PFSK-1 (cell line): ENCODE measurements at regions not wholly inside any gene's neighbourhood (a gene's known extent, or its start where the extent isn't known, plus 50 kb on each side); places are given as distances from the start of the nearest gene placed in this dataset.

Source experiments
- POLR2AphosphoS5 ChIP-seq: IDR thresholded peaks from 2 replicates; pipeline ENCODE4 v1.6.1; 2012; ENCODE audit warnings: low read depth, mild to moderate bottlenecking, control low read depth, low read length, moderate library complexity
- REST ChIP-seq, 2 experiments: IDR thresholded peaks; 2 replicates each; pipeline versions ENCODE4 v1.6.1 to v1.8.0; 2011 to 2012; ENCODE audit warnings: low read depth in 2 of 2, low read length in 2 of 2, control low read depth in 1 of 2, inconsistent platforms in 1 of 2, mild to moderate bottlenecking in 1 of 2, moderate library complexity in 1 of 2; ENCODE audit not compliant: insufficient read depth in 1 of 2
- TAF1 ChIP-seq: IDR thresholded peaks from 2 replicates; pipeline ENCODE4 v1.6.1; 2012; ENCODE audit warnings: low read length, control low read depth, borderline replicate concordance; ENCODE audit not compliant: insufficient read depth

- TF ChIP-seq TAF1 (no peak), REST (IDR thresholded peaks at IDR 0.05; ENCODE audit: insufficient read depth in 1 of 2, low read depth in 2 of 2, low read length in 2 of 2) (no peak), POLR2AphosphoS5 (no peak)
Observed at GRCh38 chr2:163341426-163341825, 394.4 kb downstream of the FIGN start.
